ENCODE measurements at regions not wholly inside any gene's neighbourhood (a gene's known extent, or its start where the extent isn't known, plus 50 kb on each side); places are given as distances from the start of the nearest gene placed in this dataset.

DNA sequence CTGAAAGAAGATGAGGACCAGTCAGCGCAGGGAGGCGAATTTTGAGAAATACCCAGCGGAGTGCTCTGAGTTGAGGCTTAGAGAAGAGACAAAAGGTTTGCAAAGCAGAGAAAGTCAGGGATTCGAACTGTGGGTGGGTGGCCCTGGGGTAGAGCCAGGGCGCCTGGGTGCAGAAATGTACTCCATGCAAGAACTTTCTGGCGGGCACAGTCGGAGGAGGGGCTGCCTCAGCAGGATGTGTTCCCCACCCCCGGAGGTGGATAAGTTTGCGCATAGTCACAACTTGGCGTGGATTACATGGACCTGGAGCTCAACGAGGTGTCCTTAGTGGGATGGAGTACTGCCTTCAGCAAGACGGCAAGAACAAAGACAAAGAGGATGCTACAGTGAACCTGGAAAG is 117.3 kb upstream of the ALDH1A3 start:
- no TSS peak for BruUV-seq (replicated peaks)
- ChIA-PET POLR2A (ENCODE audit: low non-redundant PET) (no interaction called here), CTCF (no interaction called here)

DNA sequence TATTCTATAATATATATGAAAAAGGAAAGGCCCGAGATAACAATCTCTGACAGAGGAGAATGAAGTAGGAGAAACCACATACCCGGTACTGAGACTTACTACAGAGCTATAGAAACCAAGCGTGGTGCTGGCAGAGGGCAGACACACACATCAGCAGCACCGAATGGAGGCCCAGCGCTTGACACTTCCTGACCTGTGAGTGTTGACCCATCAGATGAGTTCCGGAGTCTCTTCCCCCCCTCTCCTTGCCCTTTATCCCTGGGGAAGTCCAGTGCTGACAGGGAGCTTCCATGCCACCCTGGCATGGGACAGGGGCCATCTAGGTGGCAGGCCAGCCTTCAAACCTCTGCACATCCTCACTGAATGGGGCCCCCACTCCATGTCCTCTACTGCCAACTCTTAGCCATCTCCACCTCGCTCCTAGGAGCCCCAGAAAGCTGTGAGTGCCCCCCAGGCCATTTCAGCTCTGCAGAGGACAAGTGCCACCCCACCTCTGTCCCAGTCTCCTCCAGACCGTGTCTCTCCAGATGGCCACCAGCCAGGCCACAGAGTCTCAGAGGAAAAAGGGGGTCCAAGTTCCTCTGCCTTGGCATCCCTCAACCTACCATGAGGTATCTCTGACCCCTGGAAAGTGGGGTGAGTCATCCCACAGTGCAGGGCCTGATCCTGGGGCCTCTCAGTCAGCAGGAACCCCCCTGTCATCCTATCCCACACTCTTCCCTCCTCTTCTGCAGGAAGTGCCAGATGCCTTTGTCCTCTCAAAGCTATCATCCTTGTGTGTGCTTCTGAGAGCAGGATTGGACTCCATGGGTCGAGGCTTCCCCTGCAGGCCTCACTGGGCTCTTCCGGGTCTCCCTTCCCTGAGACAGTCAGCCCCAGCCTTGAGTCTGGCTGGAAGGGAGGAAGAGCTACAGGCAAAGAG is 116.5 kb upstream of the ALDH1A3 start:
- no TSS peak for BruUV-seq (replicated peaks)
- ChIA-PET CTCF (no interaction called here), POLR2A (ENCODE audit: low non-redundant PET) (no interaction called here)
- Histone ChIP-seq H3K4me1 (ENCODE audit: insufficient read depth, low read length, poor library complexity, severe bottlenecking) (no peaks in the 10 kb centered on the region), H3K27me3 (replicated peaks; ENCODE audit: insufficient read depth, low read depth, low read length, poor library complexity) (no peaks in the 10 kb centered on the region), H3K4me3 (ENCODE audit: low read depth, low read length, poor library complexity, severe bottlenecking) (no peak overlapping the region), H3K27ac (ENCODE audit: low read depth, low read length, poor library complexity, severe bottlenecking) (no peak overlapping the region), H3K9me3 (ENCODE audit: low read depth, low read length, poor library complexity, severe bottlenecking) (no peaks in the 10 kb centered on the region), H3K36me3 (ENCODE audit: insufficient read depth, low read length, poor library complexity, severe bottlenecking) (no peaks in the 10 kb centered on the region)
- no peak for DNase-seq (ENCODE audit: low spot score)
- intact Hi-C loops (cut with micrococcal nuclease; ENCODE audit: unreplicated experiment) = no loop called here
- TF ChIP-seq EZH2 (IDR thresholded peaks at IDR 0.05; ENCODE audit: borderline replicate concordance, low read depth, low read length, poor library complexity, severe bottlenecking) = no peak
- TF ChIP-seq, protein P1, sequence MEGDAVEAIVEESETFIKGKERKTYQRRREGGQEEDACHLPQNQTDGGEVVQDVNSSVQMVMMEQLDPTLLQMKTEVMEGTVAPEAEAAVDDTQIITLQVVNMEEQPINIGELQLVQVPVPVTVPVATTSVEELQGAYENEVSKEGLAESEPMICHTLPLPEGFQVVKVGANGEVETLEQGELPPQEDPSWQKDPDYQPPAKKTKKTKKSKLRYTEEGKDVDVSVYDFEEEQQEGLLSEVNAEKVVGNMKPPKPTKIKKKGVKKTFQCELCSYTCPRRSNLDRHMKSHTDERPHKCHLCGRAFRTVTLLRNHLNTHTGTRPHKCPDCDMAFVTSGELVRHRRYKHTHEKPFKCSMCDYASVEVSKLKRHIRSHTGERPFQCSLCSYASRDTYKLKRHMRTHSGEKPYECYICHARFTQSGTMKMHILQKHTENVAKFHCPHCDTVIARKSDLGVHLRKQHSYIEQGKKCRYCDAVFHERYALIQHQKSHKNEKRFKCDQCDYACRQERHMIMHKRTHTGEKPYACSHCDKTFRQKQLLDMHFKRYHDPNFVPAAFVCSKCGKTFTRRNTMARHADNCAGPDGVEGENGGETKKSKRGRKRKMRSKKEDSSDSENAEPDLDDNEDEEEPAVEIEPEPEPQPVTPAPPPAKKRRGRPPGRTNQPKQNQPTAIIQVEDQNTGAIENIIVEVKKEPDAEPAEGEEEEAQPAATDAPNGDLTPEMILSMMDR (conservative IDR thresholded peaks at IDR 0.05; ENCODE audit: low read depth, low read length) = no peak

More for the DNA sequence above, 117.3 kb upstream of the ALDH1A3 start:
- no peaks in the 10 kb centered on the region for H3K4me1 ChIP-seq (ENCODE audit: insufficient read depth, low read length, poor library complexity, severe bottlenecking)
- DNase-seq (ENCODE audit: low spot score) = no peak
- no peak overlapping the region for H3K27ac ChIP-seq (ENCODE audit: low read depth, low read length, poor library complexity, severe bottlenecking)
- H3K9me3 ChIP-seq (ENCODE audit: low read depth, low read length, poor library complexity, severe bottlenecking) = no peaks in the 10 kb centered on the region
- intact Hi-C loops (cut with micrococcal nuclease; ENCODE audit: unreplicated experiment) = no loop called here
- no peaks in the 10 kb centered on the region for H3K36me3 ChIP-seq (ENCODE audit: insufficient read depth, low read length, poor library complexity, severe bottlenecking)
- H3K4me3 ChIP-seq (ENCODE audit: low read depth, low read length, poor library complexity, severe bottlenecking) = no peak overlapping the region
- TF ChIP-seq, protein P1 (conservative IDR thresholded peaks at IDR 0.05; ENCODE audit: low read depth, low read length) = no peak
- TF ChIP-seq EZH2 (IDR thresholded peaks at IDR 0.05; ENCODE audit: borderline replicate concordance, low read depth, low read length, poor library complexity, severe bottlenecking) = no peak
- H3K27me3 ChIP-seq (replicated peaks; ENCODE audit: insufficient read depth, low read depth, low read length, poor library complexity) = no peaks in the 10 kb centered on the region

DNA sequence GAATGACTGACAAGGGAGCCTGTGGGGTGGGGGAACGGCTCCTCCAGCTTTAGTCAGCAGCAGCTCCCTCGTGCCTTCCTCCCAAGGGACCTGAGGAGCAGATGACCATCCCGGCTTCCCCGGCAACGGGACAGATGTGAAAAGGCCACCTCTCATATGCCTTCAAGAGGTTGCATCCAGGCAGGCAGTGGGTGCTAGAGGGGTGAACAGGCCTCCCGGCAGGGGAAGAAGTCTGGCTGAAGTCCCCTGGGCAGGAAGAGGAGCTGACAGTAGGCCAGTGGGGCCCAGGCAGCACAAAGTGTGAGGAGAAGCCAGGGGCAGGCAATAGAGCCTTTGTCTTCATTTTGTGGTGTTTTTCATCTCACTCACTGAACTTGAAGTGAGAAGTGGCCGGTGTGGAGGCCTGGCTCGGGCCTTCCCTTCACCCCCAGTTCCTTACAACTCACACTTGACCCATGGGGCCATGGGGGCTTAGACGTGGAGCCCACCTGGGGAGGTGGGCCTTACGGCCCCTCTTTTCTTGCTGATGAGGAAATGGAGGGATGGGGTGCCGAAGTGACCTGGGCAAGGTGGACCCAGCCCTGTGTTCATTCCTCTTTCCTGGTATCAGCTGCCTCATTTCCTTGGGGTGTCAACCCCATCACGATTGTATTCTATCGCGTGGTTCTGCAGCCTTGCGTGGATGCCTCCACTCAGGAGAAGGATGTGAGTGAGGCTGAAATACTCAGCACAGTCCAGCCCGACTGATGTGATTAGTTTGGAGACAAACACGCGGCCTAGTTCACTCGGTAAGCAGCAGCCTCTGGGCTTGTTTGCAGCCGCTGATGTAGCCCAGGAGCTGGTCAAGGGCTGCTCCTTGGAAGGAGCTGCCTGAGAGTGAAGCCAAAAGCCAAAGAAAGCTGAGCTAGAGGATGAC is 115.5 kb upstream of the ALDH1A3 start:
- no peak overlapping the region for H3K4me3 ChIP-seq (ENCODE audit: low read depth, low read length, poor library complexity, severe bottlenecking)
- no peak for DNase-seq (ENCODE audit: low spot score)
- H3K9me3 ChIP-seq (ENCODE audit: low read depth, low read length, poor library complexity, severe bottlenecking) = no peaks in the 10 kb centered on the region
- no peaks in the 10 kb centered on the region for H3K36me3 ChIP-seq (ENCODE audit: insufficient read depth, low read length, poor library complexity, severe bottlenecking)
- ChIA-PET POLR2A (ENCODE audit: low non-redundant PET) (no interaction called here), CTCF (no interaction called here)
- BruUV-seq (replicated peaks) = no TSS peak
- intact Hi-C loops (cut with micrococcal nuclease; ENCODE audit: unreplicated experiment) = no loop called here
- TF ChIP-seq, protein P1 (conservative IDR thresholded peaks at IDR 0.05; ENCODE audit: low read depth, low read length) = no peak
- no peak for TF ChIP-seq EZH2 (IDR thresholded peaks at IDR 0.05; ENCODE audit: borderline replicate concordance, low read depth, low read length, poor library complexity, severe bottlenecking)
- no peak overlapping the region for H3K27ac ChIP-seq (ENCODE audit: low read depth, low read length, poor library complexity, severe bottlenecking)
- H3K27me3 ChIP-seq (replicated peaks; ENCODE audit: insufficient read depth, low read depth, low read length, poor library complexity) = no peaks in the 10 kb centered on the region
- H3K4me1 ChIP-seq (ENCODE audit: insufficient read depth, low read length, poor library complexity, severe bottlenecking) = no peaks in the 10 kb centered on the region
